ENCODE measurements at regions not wholly inside any gene's neighbourhood (a gene's known extent, or its start where the extent isn't known, plus 50 kb on each side); places are given as distances from the start of the nearest gene placed in this dataset.

- Histone ChIP-seq H3K9ac (ENCODE audit: insufficient read length, low read depth) (no peak overlapping the region), H3K4me3 (ENCODE audit: insufficient read length, low read depth) (no peak overlapping the region), H3K9me3 (ENCODE audit: insufficient read depth, low read length) (no peaks in the 10 kb centered on the region), H3K27me3 (ENCODE audit: insufficient read depth, insufficient read length) (no peaks in the 10 kb centered on the region), H3K4me1 (ENCODE audit: insufficient read depth, insufficient read length) (no peaks in the 10 kb centered on the region), H3K36me3 (ENCODE audit: insufficient read depth, insufficient read length, low read length) (no peaks in the 10 kb centered on the region)
- DNase-seq (ENCODE audit: low read depth, low spot score), result no peak
- TF ChIP-seq YY1 (IDR thresholded peaks at IDR 0.05; ENCODE audit: insufficient read depth, insufficient read length) (no peak), ZNF274 (IDR thresholded peaks at IDR 0.05; ENCODE audit: low read depth, low read length) (no peak), SUZ12 (IDR thresholded peaks at IDR 0.05; ENCODE audit: extremely low read depth, insufficient read depth, insufficient read length) (no peak)
Observed at GRCh38 chr18:40004246-40004645, 1950.8 kb upstream of the PIK3C3 start.

GRCh38 chr18:39998317-39998716 lies 1956.7 kb upstream of the PIK3C3 start:
- Histone ChIP-seq H3K27me3 (ENCODE audit: insufficient read depth, insufficient read length) (no peaks in the 10 kb centered on the region), H3K4me1 (ENCODE audit: insufficient read depth, insufficient read length) (no peaks in the 10 kb centered on the region), H3K9ac (ENCODE audit: insufficient read length, low read depth) (no peak overlapping the region), H3K9me3 (ENCODE audit: insufficient read depth, low read length) (no peaks in the 10 kb centered on the region), H3K4me3 (ENCODE audit: insufficient read length, low read depth) (no peak overlapping the region), H3K36me3 (ENCODE audit: insufficient read depth, insufficient read length, low read length) (no peaks in the 10 kb centered on the region)
- TF ChIP-seq ZNF274 (IDR thresholded peaks at IDR 0.05; ENCODE audit: low read depth, low read length) (no peak), YY1 (IDR thresholded peaks at IDR 0.05; ENCODE audit: insufficient read depth, insufficient read length) (no peak), SUZ12 (IDR thresholded peaks at IDR 0.05; ENCODE audit: extremely low read depth, insufficient read depth, insufficient read length) (no peak)
- DNase-seq (ENCODE audit: low read depth, low spot score), result no peak

GRCh38 chr18:39994498-39994897 lies 1960.5 kb upstream of the PIK3C3 start:
- H3K36me3 ChIP-seq (ENCODE audit: insufficient read depth, insufficient read length, low read length), result no peaks in the 10 kb centered on the region
- no peak overlapping the region for H3K9ac ChIP-seq (ENCODE audit: insufficient read length, low read depth)
- H3K4me1 ChIP-seq (ENCODE audit: insufficient read depth, insufficient read length), result no peaks in the 10 kb centered on the region
- no peak overlapping the region for H3K4me3 ChIP-seq (ENCODE audit: insufficient read length, low read depth)
- H3K9me3 ChIP-seq (ENCODE audit: insufficient read depth, low read length), result no peaks in the 10 kb centered on the region
- TF ChIP-seq ZNF274 (IDR thresholded peaks at IDR 0.05; ENCODE audit: low read depth, low read length), result no peak
- no peak for TF ChIP-seq YY1 (IDR thresholded peaks at IDR 0.05; ENCODE audit: insufficient read depth, insufficient read length)
- TF ChIP-seq SUZ12 (IDR thresholded peaks at IDR 0.05; ENCODE audit: extremely low read depth, insufficient read depth, insufficient read length), result no peak
- no peak for DNase-seq (ENCODE audit: low read depth, low spot score)
- H3K27me3 ChIP-seq (ENCODE audit: insufficient read depth, insufficient read length), result no peaks in the 10 kb centered on the region

DNA sequence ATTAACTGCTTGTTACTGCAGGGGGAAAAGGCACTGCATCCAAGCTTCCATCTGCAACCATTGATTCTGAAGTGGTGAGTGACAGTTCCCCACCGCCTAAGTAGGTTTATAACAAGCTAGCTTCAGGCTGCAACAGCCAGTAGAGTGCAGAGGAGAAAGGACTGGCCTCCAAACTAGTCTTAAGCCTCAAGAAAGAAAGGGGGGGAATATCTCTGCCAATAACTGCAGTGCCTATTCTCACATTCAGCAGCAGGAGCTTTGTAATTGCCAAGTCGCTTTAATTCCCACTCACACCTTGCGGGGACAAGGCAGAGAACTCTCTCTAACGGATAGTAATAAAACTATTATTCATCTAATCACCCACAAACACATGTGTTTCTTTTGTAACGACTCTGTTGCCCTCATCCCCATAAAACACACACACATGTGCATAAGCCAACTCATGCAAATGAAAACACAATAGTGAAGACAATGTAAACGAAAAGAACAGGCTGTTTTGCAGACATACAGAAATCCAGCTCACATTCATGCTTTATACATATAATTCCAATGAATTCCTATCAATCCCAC lies 1963.3 kb upstream of the PIK3C3 start:
- Histone ChIP-seq H3K9me3 (ENCODE audit: insufficient read depth, low read length) (no peaks in the 10 kb centered on the region), H3K9ac (ENCODE audit: insufficient read length, low read depth) (no peak overlapping the region)
- no peak for TF ChIP-seq ZNF274 (IDR thresholded peaks at IDR 0.05; ENCODE audit: low read depth, low read length)
- no peak for TF ChIP-seq SUZ12 (IDR thresholded peaks at IDR 0.05; ENCODE audit: extremely low read depth, insufficient read depth, insufficient read length)
- no peak for TF ChIP-seq YY1 (IDR thresholded peaks at IDR 0.05; ENCODE audit: insufficient read depth, insufficient read length)

GRCh38 chr18:39990540-39990939 lies 1964.5 kb upstream of the PIK3C3 start:
- no peaks in the 10 kb centered on the region for H3K4me1 ChIP-seq (ENCODE audit: insufficient read depth, insufficient read length)
- H3K36me3 ChIP-seq (ENCODE audit: insufficient read depth, insufficient read length, low read length), result no peaks in the 10 kb centered on the region
- no peaks in the 10 kb centered on the region for H3K27me3 ChIP-seq (ENCODE audit: insufficient read depth, insufficient read length)
- H3K9me3 ChIP-seq (ENCODE audit: insufficient read depth, low read length), result no peaks in the 10 kb centered on the region
- H3K9ac ChIP-seq (ENCODE audit: insufficient read length, low read depth), result no peak overlapping the region
- DNase-seq (ENCODE audit: low read depth, low spot score), result no peak
- no peak overlapping the region for H3K4me3 ChIP-seq (ENCODE audit: insufficient read length, low read depth)
- TF ChIP-seq SUZ12 (IDR thresholded peaks at IDR 0.05; ENCODE audit: extremely low read depth, insufficient read depth, insufficient read length) (no peak), ZNF274 (IDR thresholded peaks at IDR 0.05; ENCODE audit: low read depth, low read length) (no peak), YY1 (IDR thresholded peaks at IDR 0.05; ENCODE audit: insufficient read depth, insufficient read length) (no peak)

More for the DNA sequence above, 1963.3 kb upstream of the PIK3C3 start:
- Histone ChIP-seq H3K4me3 (ENCODE audit: insufficient read length, low read depth) (no peak overlapping the region), H3K27me3 (ENCODE audit: insufficient read depth, insufficient read length) (no peaks in the 10 kb centered on the region), H3K36me3 (ENCODE audit: insufficient read depth, insufficient read length, low read length) (no peaks in the 10 kb centered on the region), H3K4me1 (ENCODE audit: insufficient read depth, insufficient read length) (no peaks in the 10 kb centered on the region)
- no peak for DNase-seq (ENCODE audit: low read depth, low spot score)

DNA sequence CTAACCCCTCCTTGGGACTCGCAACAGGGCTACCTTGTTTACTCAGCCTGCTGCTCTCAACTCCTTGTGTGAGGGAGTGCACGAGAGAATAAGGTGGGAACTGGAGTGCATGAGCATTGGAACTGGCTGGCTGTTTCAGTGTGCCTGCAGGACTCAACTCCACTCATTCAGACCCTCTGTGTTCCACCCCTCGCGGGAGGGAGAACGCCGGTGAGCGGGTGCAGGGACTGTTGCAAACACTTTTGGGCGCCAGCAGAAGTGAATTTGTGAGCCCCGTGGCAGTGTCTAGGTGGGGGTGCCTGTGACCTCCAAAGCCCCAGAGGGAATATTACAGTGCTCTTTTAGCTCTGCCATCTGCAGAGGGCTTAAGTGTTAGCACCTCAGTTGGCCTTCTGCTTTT lies 1978.3 kb upstream of the PIK3C3 start:
- no peak overlapping the region for H3K4me3 ChIP-seq (ENCODE audit: insufficient read length, low read depth)
- no peaks in the 10 kb centered on the region for H3K9me3 ChIP-seq (ENCODE audit: insufficient read depth, low read length)
- no peak for DNase-seq (ENCODE audit: low read depth, low spot score)
- no peaks in the 10 kb centered on the region for H3K27me3 ChIP-seq (ENCODE audit: insufficient read depth, insufficient read length)
- no peaks in the 10 kb centered on the region for H3K4me1 ChIP-seq (ENCODE audit: insufficient read depth, insufficient read length)
- no peak overlapping the region for H3K9ac ChIP-seq (ENCODE audit: insufficient read length, low read depth)
- no peak for TF ChIP-seq ZNF274 (IDR thresholded peaks at IDR 0.05; ENCODE audit: low read depth, low read length)
- no peak for TF ChIP-seq SUZ12 (IDR thresholded peaks at IDR 0.05; ENCODE audit: extremely low read depth, insufficient read depth, insufficient read length)
- TF ChIP-seq YY1 (IDR thresholded peaks at IDR 0.05; ENCODE audit: insufficient read depth, insufficient read length), result no peak
- no peaks in the 10 kb centered on the region for H3K36me3 ChIP-seq (ENCODE audit: insufficient read depth, insufficient read length, low read length)

GRCh38 chr18:39972521-39972920 lies 1982.5 kb upstream of the PIK3C3 start:
- Histone ChIP-seq H3K4me3 (ENCODE audit: insufficient read length, low read depth) (no peak overlapping the region), H3K36me3 (ENCODE audit: insufficient read depth, insufficient read length, low read length) (no peaks in the 10 kb centered on the region), H3K9me3 (ENCODE audit: insufficient read depth, low read length) (peaks cover 7% of the 10 kb centered on the region), H3K4me1 (ENCODE audit: insufficient read depth, insufficient read length) (no peaks in the 10 kb centered on the region), H3K9ac (ENCODE audit: insufficient read length, low read depth) (no peak overlapping the region), H3K27me3 (ENCODE audit: insufficient read depth, insufficient read length) (no peaks in the 10 kb centered on the region)
- TF ChIP-seq SUZ12 (IDR thresholded peaks at IDR 0.05; ENCODE audit: extremely low read depth, insufficient read depth, insufficient read length) (no peak), ZNF274 (IDR thresholded peaks at IDR 0.05; ENCODE audit: low read depth, low read length) (no peak), YY1 (IDR thresholded peaks at IDR 0.05; ENCODE audit: insufficient read depth, insufficient read length) (no peak)
- DNase-seq (ENCODE audit: low read depth, low spot score), result no peak

Data from NT2/D1 (cell line).